H1 (cell line): ENCODE measurements at regions not wholly inside any gene's neighbourhood (a gene's known extent, or its start where the extent isn't known, plus 50 kb on each side); places are given as distances from the start of the nearest gene placed in this dataset.

ENCODE experiments used
- CTCF ChIA-PET: fragments of 300-600 bp; sonication (Branson Sonifier 250); formaldehyde crosslinking; loops from one replicate; lab custom pipeline; 2021; ENCODE audit not compliant: partially characterized antibody; lab: Charles Lee
- POLR2A ChIA-PET: fragments of 300-600 bp; sonication (Branson Sonifier 250); formaldehyde crosslinking; loops from one replicate; lab custom pipeline; 2021; ENCODE audit warnings: inconsistent platforms; ENCODE audit not compliant: partially characterized antibody; lab: Charles Lee
- DNase-seq, 2 experiments: peaks; one replicate each; pipeline versions ENCODE4 v3.0.0 to v3.0.0-alpha.2; 2010 to 2022; ENCODE audit warnings: low spot score in 2 of 2, low read depth in 1 of 2, mixed read lengths in 1 of 2
- FAIRE-seq: peaks from 2 replicates; lab custom pipeline; 2011; peaks lifted over from hg19 to GRCh38; lab: Jason Lieb, UNC
- H2AFZ ChIP-seq: 2 replicates; pipeline ENCODE4 v1.8.1; 2012; ENCODE audit warnings: low read length, inconsistent platforms
- H2AK5ac ChIP-seq: 2 replicates; pipeline ENCODE4 v1.6.1; 2013; ENCODE audit warnings: low read depth, low read length
- H2BK120ac ChIP-seq: replicated peaks from 2 replicates; pipeline ENCODE3; 2013; ENCODE audit warnings: low read depth, low read length, inconsistent platforms
- H2BK12ac ChIP-seq: 2 replicates; pipeline ENCODE4 v1.6.1; 2013; ENCODE audit warnings: low read depth, low read length
- H2BK15ac ChIP-seq: 2 replicates; pipeline ENCODE4 v1.6.1; 2013; ENCODE audit warnings: low read length
- H2BK20ac ChIP-seq: 2 replicates; pipeline ENCODE4 v1.6.1; 2013; ENCODE audit warnings: low read length
- H2BK5ac ChIP-seq: 2 replicates; pipeline ENCODE4 v1.6.1; 2013; ENCODE audit warnings: low read depth, low read length
- H3K14ac ChIP-seq: 2 replicates; pipeline ENCODE4 v1.6.1; 2013; ENCODE audit warnings: inconsistent platforms; ENCODE audit not compliant: insufficient read length
- H3K18ac ChIP-seq: 2 replicates; pipeline ENCODE4 v1.6.1; 2013; ENCODE audit warnings: low read length; ENCODE audit errors: extremely low read depth
- H3K23ac ChIP-seq: 2 replicates; pipeline ENCODE4 v1.6.1; 2013; ENCODE audit warnings: inconsistent platforms; ENCODE audit not compliant: insufficient read length
- H3K23me2 ChIP-seq: 2 replicates; pipeline ENCODE4 v1.6.1; 2013; ENCODE audit warnings: low read depth, low read length
- H3K27ac ChIP-seq: 2 replicates; pipeline ENCODE4 v1.6.1; 2011; ENCODE audit warnings: low read depth, low read length, inconsistent platforms
- H3K27me3 ChIP-seq, 4 experiments: replicated peaks in 1 of 4; 1 replicate in 1 of 4; 2 replicates in 3 of 4; pipeline versions ENCODE4 v1.6.1 to v1.8.1; 2011 to 2013; ENCODE audit warnings: low read length in 3 of 4, mild to moderate bottlenecking in 3 of 4, inconsistent platforms in 2 of 4, mixed read lengths in 2 of 4, moderate library complexity in 1 of 4; ENCODE audit not compliant: control insufficient read depth in 3 of 4, insufficient read depth in 3 of 4; ENCODE audit errors: extremely low read depth in 1 of 4
- H3K36me3 ChIP-seq, 4 experiments: 2 replicates each; pipeline versions ENCODE4 v1.6.1 to v1.8.1; 2011 to 2013; ENCODE audit warnings: mild to moderate bottlenecking in 4 of 4, low read length in 3 of 4, moderate library complexity in 2 of 4, control low read depth in 1 of 4, inconsistent platforms in 1 of 4; ENCODE audit not compliant: insufficient read depth in 4 of 4, control insufficient read depth in 2 of 4
- H3K4ac ChIP-seq: replicated peaks from 2 replicates; pipeline ENCODE3; 2013; ENCODE audit warnings: low read length, low read depth, mixed read lengths, inconsistent platforms; ENCODE audit not compliant: insufficient read length
- H3K4me1 ChIP-seq, 4 experiments: replicated peaks in 1 of 4; 1 replicate in 1 of 4; 2 replicates in 3 of 4; pipeline versions ENCODE4 v1.6.1 to v1.8.1; 2011 to 2013; ENCODE audit warnings: low read length in 3 of 4, inconsistent platforms in 2 of 4, mixed read lengths in 1 of 4; ENCODE audit not compliant: insufficient read depth in 4 of 4, control insufficient read depth in 3 of 4
- H3K4me2 ChIP-seq, 2 experiments: 2 replicates each; pipeline versions ENCODE4 v1.6.1 to v1.8.1; 2011 to 2013; ENCODE audit warnings: low read depth in 2 of 2, low read length in 2 of 2, control low read depth in 1 of 2, inconsistent platforms in 1 of 2, mild to moderate bottlenecking in 1 of 2; ENCODE audit not compliant: insufficient read depth in 1 of 2
- H3K4me3 ChIP-seq, 4 experiments: fragments of 200-600, 300-600 bp in 1 of 4; sonication (generic), shearing (Covaris generic), sonication (Bioruptor Twin) in 1 of 4; 2 replicates each; pipeline versions ENCODE4 v1.5.1 to v1.8.1; 2011 to 2016; ENCODE audit warnings: low read length in 4 of 4, low read depth in 3 of 4, control low read depth in 2 of 4, inconsistent platforms in 2 of 4, mild to moderate bottlenecking in 2 of 4, mixed read lengths in 1 of 4, moderate library complexity in 1 of 4; ENCODE audit not compliant: insufficient read depth in 2 of 4; ENCODE audit errors: extremely low read depth in 1 of 4
- H3K56ac ChIP-seq: replicated peaks from 2 replicates; pipeline ENCODE3; 2013; ENCODE audit warnings: low read depth, mild to moderate bottlenecking, mixed read lengths, low read length, inconsistent platforms; ENCODE audit not compliant: insufficient read length
- H3K79me1 ChIP-seq: 2 replicates; pipeline ENCODE4 v1.6.1; 2013; ENCODE audit warnings: low read depth, low read length, control low read depth
- H3K79me2 ChIP-seq, 2 experiments: 2 replicates each; pipeline versions ENCODE4 v1.6.1 to v1.8.1; 2012 to 2013; ENCODE audit warnings: low read length in 2 of 2, mild to moderate bottlenecking in 2 of 2, inconsistent platforms in 1 of 2; ENCODE audit not compliant: insufficient read depth in 2 of 2, control insufficient read depth in 1 of 2
- H3K9ac ChIP-seq, 4 experiments: replicated peaks in 1 of 4; 1 replicate in 1 of 4; 2 replicates in 3 of 4; pipeline versions ENCODE4 v1.6.1 to v1.8.1; 2011 to 2013; ENCODE audit warnings: low read depth in 3 of 4, low read length in 3 of 4, control low read depth in 2 of 4, mild to moderate bottlenecking in 2 of 4, moderate library complexity in 2 of 4, inconsistent platforms in 1 of 4; ENCODE audit errors: extremely low read depth in 1 of 4
- H3K9me3 ChIP-seq, 2 experiments: 2 replicates each; pipeline versions ENCODE4 v1.6.1 to v1.8.1; 2012 to 2013; ENCODE audit warnings: mild to moderate bottlenecking in 2 of 2, moderate library complexity in 2 of 2, control low read depth in 1 of 2, inconsistent platforms in 1 of 2, low read depth in 1 of 2, low read length in 1 of 2, mixed read lengths in 1 of 2; ENCODE audit not compliant: insufficient read depth in 2 of 2
- H4K20me1 ChIP-seq, 2 experiments: replicated peaks in 1 of 2; 2 replicates each; pipeline versions ENCODE3 to v1.8.1; 2011 to 2013; ENCODE audit warnings: inconsistent platforms in 2 of 2, low read length in 2 of 2, mild to moderate bottlenecking in 1 of 2; ENCODE audit not compliant: insufficient read depth in 2 of 2, control insufficient read depth in 1 of 2
- H4K5ac ChIP-seq: 2 replicates; pipeline ENCODE4 v1.6.1; 2013; ENCODE audit warnings: low read length, low read depth, mixed read lengths, inconsistent platforms; ENCODE audit not compliant: insufficient read length
- H4K8ac ChIP-seq: 2 replicates; pipeline ENCODE4 v1.8.0; 2013; ENCODE audit warnings: mild to moderate bottlenecking, moderate library complexity, low read length, inconsistent platforms; ENCODE audit not compliant: insufficient read depth; ENCODE audit errors: extremely low read depth
- H4K91ac ChIP-seq: replicated peaks from 2 replicates; pipeline ENCODE3; 2013; ENCODE audit warnings: low read length, mixed read lengths, inconsistent platforms; ENCODE audit not compliant: insufficient read length
- CHD2 ChIP-seq: IDR thresholded peaks from 2 replicates; pipeline ENCODE4 v1.6.1; 2012; ENCODE audit warnings: low read length, improper control_type of control experiment
- RAD21 ChIP-seq, 2 experiments: IDR thresholded peaks in 1 of 2; conservative IDR thresholded peaks in 1 of 2; 2 replicates each; pipeline ENCODE4 v1.6.1; 2011; ENCODE audit warnings: low read depth in 2 of 2, low read length in 2 of 2, improper control_type of control experiment in 1 of 2, inconsistent platforms in 1 of 2, mild to moderate bottlenecking in 1 of 2, moderate library complexity in 1 of 2
- WGBS, 2 experiments: shearing (Covaris generic) in 1 of 2; methylation state at CpG; one replicate each; pipeline versions ENCODE4 v1.1.6 to v1.1.7; 2013 to 2015; ENCODE audit warnings: low lambda C conversion rate in 2 of 2, mixed read lengths in 2 of 2, inconsistent platforms in 1 of 2, low coverage in 1 of 2, missing lambda C conversion rate in 1 of 2; ENCODE audit not compliant: insufficient replicate concordance in 2 of 2, insufficient coverage in 1 of 2, insufficient read length in 1 of 2; ENCODE audit errors: extremely low coverage in 1 of 2, missing lambda C conversion rate in 1 of 2; 5-methylcytosine and 5-hydroxymethylcytosine counted together

DNA sequence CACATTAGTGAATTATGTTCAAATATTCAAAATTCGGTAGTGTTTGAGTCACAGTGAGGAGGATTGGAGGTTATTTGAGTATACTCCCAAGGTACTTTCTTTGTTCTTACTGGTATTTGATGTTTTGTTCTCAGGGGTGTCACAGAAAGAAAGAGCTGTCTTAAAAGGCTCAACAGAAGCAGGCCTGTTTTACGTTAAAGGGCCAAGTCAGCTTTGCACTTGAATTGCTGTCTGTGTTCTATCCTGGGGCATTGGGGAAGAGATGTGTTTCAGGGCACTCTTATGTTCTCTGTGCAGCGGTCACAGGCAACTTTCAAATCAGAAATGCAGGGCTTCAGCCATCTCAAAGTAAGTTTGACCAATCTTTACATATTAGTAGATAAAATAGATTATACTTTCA, 1113.1 kb upstream of the LCORL start:
- DNase-seq, result no peak
- Histone ChIP-seq H3K9ac (no peak overlapping the region), H2AFZ (no peak overlapping the region), H4K91ac (no peak overlapping the region), H3K9me3 (no peaks in the 10 kb centered on the region), H3K36me3 (no peaks in the 10 kb centered on the region), H3K56ac (no peak overlapping the region), H2BK15ac (no peak overlapping the region), H3K27ac (no peak overlapping the region), H3K4me1 (peaks cover 0 to 2% (median 0%) of the 10 kb centered on the region in 4 experiments; a peak in 1 of 7 replicates), H4K5ac (no peak overlapping the region), H2BK5ac (no peak overlapping the region), H3K79me2 (no peaks in the 10 kb centered on the region), H3K14ac (no peak overlapping the region), H3K79me1 (no peaks in the 10 kb centered on the region), H3K27me3 (no peaks in the 10 kb centered on the region), H2BK120ac (no peak overlapping the region), H3K18ac (no peak overlapping the region), H4K8ac (no peak overlapping the region), H3K23me2 (no peaks in the 10 kb centered on the region), H3K23ac (no peak overlapping the region), H2BK12ac (no peak overlapping the region), H2BK20ac (no peak overlapping the region), H3K4me2 (no peak overlapping the region), H3K4me3 (no peak overlapping the region), H4K20me1 (no peaks in the 10 kb centered on the region), H2AK5ac (no peak overlapping the region), H3K4ac (no peak overlapping the region)
- 0 out of 4 replicates have a peak, but pooled peaks of 1 of the 2 experiments have one; percentile 1 for TF ChIP-seq RAD21 (IDR thresholded peaks at IDR 0.05 in 1 of 2, conservative IDR thresholded peaks at IDR 0.05 in 1 of 2; ENCODE audit: low read depth in 2 of 2, low read length in 2 of 2)
- no peak for TF ChIP-seq CHD2
- CTCF ChIA-PET, result interaction anchor here (1.1 kb wide), 1 partner anchor 39 kb away, joined by 3 read pairs; no protein-coding TSS in a partner anchor
- FAIRE-seq, result no peak
- 63% methylated on average over 3 of the region's 3 CpGs; no CpG with 5 or more reads in 1 of the 2 experiments for WGBS, 2 experiments
- POLR2A ChIA-PET, result no interaction called here
